GM12892 (cell line): ENCODE measurements at regions not wholly inside any gene's neighbourhood (a gene's known extent, or its start where the extent isn't known, plus 50 kb on each side); places are given as distances from the start of the nearest gene placed in this dataset.
"Not testable (repeated sequence)": the region's sequence is repeated elsewhere in the genome, so short reads cannot be mapped to it uniquely, and the experiment has no call there.

Experiments used
- DNase-seq: peaks from one replicate; pipeline ENCODE4 v3.0.0; 2011; ENCODE audit not compliant: insufficient read length
- FAIRE-seq: peaks from 2 replicates; lab custom pipeline; 2011; peaks lifted over from hg19 to GRCh38; lab: Jason Lieb, UNC
- POLR2A ChIP-seq: IDR thresholded peaks from 2 replicates; pipeline ENCODE4 v1.6.1; 2011; ENCODE audit warnings: low read depth, low read length, control low read depth
- POLR2AphosphoS5 ChIP-seq: IDR thresholded peaks from 2 replicates; pipeline ENCODE4 v1.6.1; 2011; ENCODE audit warnings: low read depth, low read length, control low read depth
- TAF1 ChIP-seq: IDR thresholded peaks from 2 replicates; pipeline ENCODE4 v1.6.1; 2011; ENCODE audit warnings: low read depth, mild to moderate bottlenecking, control low read depth, low read length, borderline replicate concordance

- no peak for TF ChIP-seq TAF1
- TF ChIP-seq POLR2A = no peak
- TF ChIP-seq POLR2AphosphoS5 = no peak
- no peak for FAIRE-seq
- no peak for DNase-seq
These were observed 1218.5 kb downstream of the SUCLG1 start for GRCh38 chr2:83240611-83241010.

DNA sequence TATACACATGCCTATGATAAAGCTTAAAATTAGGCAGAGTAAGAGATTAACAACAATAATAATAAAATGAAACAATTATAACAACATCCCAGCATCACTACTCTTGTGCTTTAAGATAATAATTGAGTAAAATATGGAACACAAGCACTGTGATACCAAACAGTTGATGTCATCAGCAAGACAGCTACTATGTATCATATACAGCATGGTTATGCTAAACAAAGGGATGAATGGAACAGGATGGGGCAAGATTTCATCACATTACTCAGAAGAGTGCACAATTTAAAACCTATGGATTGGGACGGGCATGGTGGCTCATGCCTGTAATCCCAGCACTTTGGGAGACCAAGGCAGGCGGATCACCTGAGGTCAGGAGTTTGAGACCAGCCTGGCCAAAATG is 1221.0 kb downstream of the SUCLG1 start:
- DNase-seq = no peak
- no peak for TF ChIP-seq TAF1
- no peak for FAIRE-seq

DNA sequence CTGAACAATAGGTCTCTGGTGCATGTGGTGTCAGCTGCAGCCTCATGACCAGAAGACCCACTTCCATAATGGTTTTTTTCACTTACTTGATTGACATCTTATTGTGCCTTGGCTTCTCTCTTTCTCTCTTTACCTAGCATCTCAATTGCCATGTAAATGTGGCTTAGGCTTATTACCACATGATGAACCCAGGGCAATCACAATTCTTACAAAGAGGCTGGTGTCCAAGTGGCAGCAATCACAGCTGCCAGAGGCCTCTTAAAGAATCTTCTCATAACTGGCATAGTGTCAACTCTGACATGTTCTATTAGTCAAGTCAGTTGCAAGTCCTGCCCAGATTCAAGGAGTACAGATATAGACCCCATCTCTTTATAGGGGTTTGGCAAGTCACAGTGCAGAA is 1224.8 kb downstream of the SUCLG1 start:
- no peak for DNase-seq
- no peak for FAIRE-seq
- TF ChIP-seq POLR2A = no peak
- no peak for TF ChIP-seq POLR2AphosphoS5
- TF ChIP-seq TAF1 = no peak

GRCh38 chr2:83233781-83234180 is 1225.3 kb downstream of the SUCLG1 start:
- DNase-seq = no peak
- FAIRE-seq = no peak
- no peak for TF ChIP-seq POLR2AphosphoS5
- no peak for TF ChIP-seq TAF1
- no peak for TF ChIP-seq POLR2A

- DNase-seq (no peak), FAIRE-seq (no peak)
- no peak for TF ChIP-seq POLR2A
- no peak for TF ChIP-seq TAF1
- no peak for TF ChIP-seq POLR2AphosphoS5
These were observed 1225.8 kb downstream of the SUCLG1 start for GRCh38 chr2:83233326-83233725.

DNA sequence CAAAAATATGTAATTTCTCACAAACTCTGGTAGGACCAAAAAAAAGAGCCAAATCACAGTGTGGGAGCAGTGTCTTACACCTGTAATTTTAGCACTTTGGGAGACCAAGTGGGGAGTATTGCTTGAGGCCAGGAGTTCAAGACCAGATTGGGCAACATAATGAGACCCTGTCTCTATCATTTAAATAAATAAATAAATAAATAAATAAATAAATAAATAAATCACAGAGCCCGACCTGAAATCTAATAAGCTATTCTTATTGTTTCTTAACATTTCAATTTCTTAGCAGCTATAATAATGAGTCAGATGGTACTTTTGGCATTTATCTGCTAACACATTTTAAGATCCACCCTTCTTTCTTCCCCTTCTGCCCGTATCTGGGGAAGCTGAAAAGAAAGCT is 1229.6 kb downstream of the SUCLG1 start:
- no peak for DNase-seq
- no peak for FAIRE-seq
- TF ChIP-seq POLR2AphosphoS5 (no peak), TAF1 (no peak), POLR2A (no peak)

DNA sequence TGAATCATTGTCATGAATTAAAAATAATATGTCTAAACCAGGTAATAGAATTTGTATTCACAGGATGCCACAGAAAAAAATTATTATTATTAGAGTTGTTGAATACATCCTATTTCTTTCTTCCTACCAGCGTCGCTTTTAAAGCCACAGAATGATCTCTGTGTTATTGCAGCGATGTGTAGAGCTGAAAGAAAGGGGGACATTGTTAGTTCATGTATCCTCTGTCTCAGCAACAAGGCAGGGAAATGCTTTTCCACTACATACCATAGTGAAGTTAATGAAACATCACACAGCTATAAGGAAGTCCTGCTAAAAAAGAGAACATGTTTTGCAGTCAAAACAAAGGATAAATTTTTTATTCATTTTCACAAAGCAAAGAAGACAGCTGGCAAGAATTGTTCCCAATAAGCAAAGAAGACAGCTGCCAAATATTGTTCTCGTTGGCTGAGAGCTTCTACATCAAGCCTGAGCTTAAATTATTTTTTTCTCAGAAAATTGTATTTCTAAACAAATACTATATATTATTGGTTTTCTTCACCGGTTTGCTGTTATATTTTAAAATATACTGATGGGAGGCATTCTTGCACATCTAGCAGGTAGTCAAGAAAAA is 1234.4 kb downstream of the SUCLG1 start:
- DNase-seq (no peak), FAIRE-seq (no peak)
- TF ChIP-seq POLR2A (no peak), POLR2AphosphoS5 (no peak), TAF1 (no peak)

DNA sequence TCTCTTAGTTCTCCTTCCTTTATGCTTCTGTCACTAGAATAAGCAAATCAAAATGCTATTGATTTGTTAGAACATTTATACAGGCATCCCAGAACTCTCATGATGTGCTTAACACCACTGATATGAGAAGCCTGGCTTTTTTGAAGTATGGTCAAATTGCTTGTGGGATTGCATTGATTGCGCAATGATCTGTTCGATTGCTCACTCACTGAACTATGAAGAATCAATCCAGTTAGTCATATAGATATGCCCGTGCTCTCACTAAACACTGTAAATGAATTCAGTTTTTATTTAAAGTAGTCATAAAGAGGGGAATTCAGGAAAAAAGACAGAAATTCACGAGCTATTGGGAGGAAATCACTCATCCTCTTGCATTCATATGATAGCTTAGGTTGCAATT is 1237.8 kb downstream of the SUCLG1 start:
- no peak for FAIRE-seq
- TF ChIP-seq POLR2A (no peak), TAF1 (no peak), POLR2AphosphoS5 (no peak)
- no peak for DNase-seq

DNA sequence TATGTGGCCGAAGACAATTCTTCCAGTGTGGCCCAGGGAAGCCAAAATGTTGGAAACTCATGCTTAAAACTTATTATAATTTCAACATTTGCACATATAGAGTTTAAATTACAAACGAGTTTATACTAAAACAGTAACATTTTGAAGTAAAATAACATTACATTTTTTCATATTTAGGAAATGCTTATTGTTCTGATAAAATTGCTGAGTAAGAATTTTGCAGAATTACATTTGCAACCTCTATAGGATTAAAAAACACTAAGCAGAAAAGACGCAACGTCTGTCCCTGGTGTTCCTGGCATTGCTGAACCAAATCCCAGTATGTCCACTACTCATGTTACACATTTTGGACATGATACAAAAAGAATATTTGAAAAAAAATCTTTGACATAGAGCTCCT is 1241.2 kb downstream of the SUCLG1 start:
- FAIRE-seq = no peak
- DNase-seq = no peak
- TF ChIP-seq POLR2A (no peak), POLR2AphosphoS5 (no peak), TAF1 (no peak)

DNA sequence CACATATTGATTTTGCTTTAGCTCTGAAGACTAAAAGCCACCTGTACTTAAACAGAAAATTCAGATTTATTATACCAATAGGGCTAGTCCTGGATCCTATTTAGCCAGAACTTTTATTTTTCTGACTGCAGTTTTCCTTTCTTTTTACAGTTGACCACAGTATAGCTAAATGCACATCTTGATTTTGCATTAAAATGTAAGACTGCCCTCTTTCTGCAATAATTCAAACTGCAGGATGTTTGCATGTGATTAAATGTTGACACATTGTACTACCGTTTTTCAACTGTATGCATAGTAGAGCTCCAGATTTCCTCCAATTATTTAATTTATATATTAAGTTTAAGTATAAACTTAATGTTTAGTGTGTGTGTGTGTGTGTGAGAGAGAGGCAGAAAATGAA is 1262.9 kb downstream of the SUCLG1 start:
- no peak for FAIRE-seq
- DNase-seq = no peak

GRCh38 chr2:83191316-83191715 is 1267.8 kb downstream of the SUCLG1 start:
- FAIRE-seq (no peak), DNase-seq (no peak)
- TF ChIP-seq POLR2A = no peak
- TF ChIP-seq POLR2AphosphoS5 = no peak
- TF ChIP-seq TAF1 = no peak

More for the DNA sequence above, 1262.9 kb downstream of the SUCLG1 start:
- TF ChIP-seq POLR2AphosphoS5 (no peak), POLR2A (no peak), TAF1 (no peak)

DNA sequence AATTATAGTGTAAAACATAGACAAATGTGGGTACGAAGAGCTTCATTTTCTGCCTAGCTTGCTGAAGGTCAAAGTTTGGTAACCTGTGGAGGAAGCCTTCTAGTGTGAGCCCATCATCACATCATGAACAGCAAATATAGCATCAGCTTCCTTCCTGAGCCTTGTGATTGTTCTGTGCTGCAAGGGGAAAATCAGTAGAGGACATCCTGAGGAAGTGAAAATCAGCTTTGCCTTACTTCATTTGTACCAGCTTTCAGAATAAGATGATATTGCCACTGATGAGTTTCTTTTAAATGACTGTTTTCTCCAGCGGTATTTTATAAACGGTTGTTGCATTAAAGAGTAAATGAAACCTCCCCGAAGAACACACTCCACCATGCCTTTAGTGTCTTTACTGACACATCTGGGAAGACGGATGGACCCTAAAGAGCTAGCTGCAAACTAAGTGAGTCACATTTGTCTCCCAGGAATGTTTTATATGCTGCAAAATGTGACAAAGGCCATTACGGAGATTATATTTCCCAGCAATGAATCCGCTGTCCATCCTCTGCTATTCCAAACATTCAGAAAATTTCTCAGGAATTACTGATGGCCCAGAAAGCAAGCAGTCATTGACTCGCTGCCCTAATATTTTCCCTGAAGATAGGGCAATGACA is 1272.8 kb downstream of the SUCLG1 start:
- TF ChIP-seq POLR2AphosphoS5 (no peak), TAF1 (no peak), POLR2A (no peak)
- DNase-seq (no peak), FAIRE-seq (no peak)

DNA sequence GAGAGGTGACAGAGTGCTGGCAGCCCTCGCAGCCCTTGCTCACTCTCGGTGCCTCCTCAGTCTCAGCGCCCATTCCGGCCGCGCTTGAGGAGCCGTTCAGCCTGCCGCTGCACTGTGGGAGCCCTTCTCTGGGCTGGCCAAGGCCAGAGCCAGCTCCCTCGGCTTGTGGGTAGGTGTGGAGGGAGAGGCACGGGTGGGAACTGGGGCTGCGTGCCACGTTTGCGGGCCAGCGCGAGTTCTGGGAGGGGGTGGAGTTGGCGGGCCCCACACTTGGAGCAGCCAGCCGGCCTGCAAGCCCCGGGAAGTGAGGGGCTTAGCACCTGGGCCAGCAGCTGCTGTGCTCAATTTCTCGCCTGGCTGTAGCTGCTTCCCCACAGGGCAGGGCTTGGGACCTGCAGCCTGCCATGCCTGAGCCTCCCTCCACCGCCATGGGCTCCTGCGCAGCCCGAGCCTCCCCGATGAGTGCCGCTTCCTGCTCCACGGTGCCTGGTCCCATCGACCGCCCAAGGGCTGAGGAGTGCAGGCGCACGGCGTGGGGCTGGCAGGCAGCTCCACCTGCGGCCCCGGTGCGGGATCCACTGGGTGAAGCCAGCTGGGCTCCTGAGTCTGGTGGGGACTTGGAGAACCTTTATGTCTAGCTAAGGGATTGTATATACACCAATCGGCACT is 1278.1 kb downstream of the SUCLG1 start:
- FAIRE-seq, DNase-seq: not testable (repeated sequence)
